Peyer's patch (tissue), 4 donors: ENCODE measurements at regions not wholly inside any gene's neighbourhood (a gene's known extent, or its start where the extent isn't known, plus 50 kb on each side); places are given as distances from the start of the nearest gene placed in this dataset.

Experiments
- DNase-seq, 3 donors: peaks; one replicate each; pipeline ENCODE4 v3.0.0-alpha.2; 2017 to 2019
- H3K27ac ChIP-seq, 4 donors: fragments of 200-600 bp; sonication (generic); one replicate each; pipeline ENCODE4 v1.5.1; 2016 to 2019
- H3K27me3 ChIP-seq, 2 donors: fragments of 200-600 bp; sonication (generic); one replicate each; pipeline ENCODE4 v1.5.1; 2019
- H3K36me3 ChIP-seq, 3 donors: fragments of 200-600 bp; sonication (generic); one replicate each; pipeline ENCODE4 v1.5.1; 2016 to 2019
- H3K4me1 ChIP-seq, 4 donors: fragments of 200-600 bp; sonication (generic); one replicate each; pipeline ENCODE4 v1.5.1; 2016 to 2019
- H3K4me3 ChIP-seq, 4 donors: fragments of 200-600 bp; sonication (generic); 1 replicate in 3 of 4; 2 replicates in 1 of 4; pipeline ENCODE4 v1.5.1; 2016 to 2019; ENCODE audit warnings: mild to moderate bottlenecking in 1 of 4
- H3K9me3 ChIP-seq, 4 donors: fragments of 200-600 bp; sonication (generic); one replicate each; pipeline ENCODE4 v1.5.1; 2016 to 2019; ENCODE audit warnings: mild to moderate bottlenecking in 1 of 4
- CTCF ChIP-seq, 6 experiments: fragments of 450-650 bp in 4 of 6; fragments of 200-600 bp in 2 of 6; sonication (generic) in 1 of 6; IDR thresholded peaks; one replicate each; pipeline ENCODE4 v1.5.1; 2017 to 2019; ENCODE audit warnings: antibody characterized with exemption in 6 of 6, mild to moderate bottlenecking in 3 of 6, moderate library complexity in 1 of 6
- POLR2A ChIP-seq, 2 donors: fragments of 450-650 bp; IDR thresholded peaks; one replicate each; pipeline ENCODE4 v1.5.1; 2017; ENCODE audit warnings: antibody characterized with exemption in 2 of 2, mild to moderate bottlenecking in 2 of 2, moderate library complexity in 2 of 2

DNA sequence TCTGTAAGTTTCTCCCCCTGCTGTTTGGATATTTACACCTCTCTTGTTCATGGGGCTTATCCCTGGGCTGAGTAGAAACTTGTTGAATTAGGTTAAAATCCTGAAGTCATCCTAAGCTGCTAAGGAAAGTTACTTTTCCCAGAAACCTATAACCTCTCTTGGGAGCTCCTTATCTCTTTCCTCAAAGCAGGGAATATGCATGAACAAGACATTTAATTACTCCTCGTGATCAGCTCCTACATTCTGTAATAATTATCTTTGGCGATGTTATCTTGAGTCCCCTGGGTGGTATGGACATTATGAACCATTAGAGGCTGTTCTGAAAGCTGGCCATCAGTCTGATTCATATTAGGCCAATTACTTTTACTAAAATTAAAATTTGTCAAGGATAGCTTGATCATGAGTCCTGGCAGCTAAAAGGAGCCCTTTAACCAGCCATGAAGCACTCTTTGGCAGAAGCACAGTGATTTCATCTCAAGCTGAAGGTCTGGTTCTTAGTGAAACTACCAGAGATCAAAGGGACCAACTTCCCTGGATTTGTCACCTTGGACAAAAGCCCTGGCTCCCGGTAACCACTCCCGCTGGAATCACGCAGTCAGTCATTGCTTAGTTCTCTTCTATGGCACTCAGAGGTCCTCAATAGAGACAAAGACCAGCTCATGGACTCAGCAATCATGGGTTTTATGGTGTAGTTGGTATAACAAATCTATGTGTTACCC, 811.8 kb downstream of the UQCRFS1 start:
- H3K36me3 ChIP-seq = no peaks in the 10 kb centered on the region
- no peak overlapping the region for H3K4me3 ChIP-seq
- no peak overlapping the region for H3K27ac ChIP-seq
- no peaks in the 10 kb centered on the region for H3K4me1 ChIP-seq
- TF ChIP-seq CTCF (IDR thresholded peaks at IDR 0.05) = no peak
- no peak for TF ChIP-seq POLR2A (IDR thresholded peaks at IDR 0.05)
- DNase-seq = no peak
- no peaks in the 10 kb centered on the region for H3K27me3 ChIP-seq
- no peaks in the 10 kb centered on the region for H3K9me3 ChIP-seq

DNA sequence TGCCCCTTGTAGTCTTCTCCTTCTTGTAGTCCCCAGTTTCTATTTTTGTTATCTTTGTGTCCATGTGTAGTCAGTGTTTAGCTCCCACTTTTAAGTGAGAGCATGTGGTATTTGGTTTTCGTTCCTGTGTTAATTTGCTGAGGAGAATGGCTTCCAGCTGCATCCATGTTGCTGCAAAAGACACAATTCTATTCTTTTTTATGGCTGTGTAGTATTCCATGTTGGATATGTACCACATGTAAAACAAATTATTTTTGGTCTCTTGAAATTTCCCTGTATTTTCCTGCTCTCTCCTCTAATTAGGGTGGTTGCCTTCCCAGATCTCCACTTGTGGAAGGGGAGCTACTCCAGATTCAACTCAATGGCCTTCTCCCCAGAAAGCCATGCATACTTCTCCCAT, 813.8 kb downstream of the UQCRFS1 start:
- H3K4me3 ChIP-seq = no peak overlapping the region
- H3K27me3 ChIP-seq = no peaks in the 10 kb centered on the region
- no peaks in the 10 kb centered on the region for H3K9me3 ChIP-seq
- H3K36me3 ChIP-seq = no peaks in the 10 kb centered on the region
- TF ChIP-seq POLR2A (IDR thresholded peaks at IDR 0.05) (no peak), CTCF (IDR thresholded peaks at IDR 0.05) (no peak)
- H3K27ac ChIP-seq = no peak overlapping the region
- DNase-seq = no peak
- no peaks in the 10 kb centered on the region for H3K4me1 ChIP-seq

GRCh38 chr19:28397800-28398199, 815.2 kb downstream of the UQCRFS1 start:
- no peak for DNase-seq
- H3K36me3 ChIP-seq = no peaks in the 10 kb centered on the region
- no peaks in the 10 kb centered on the region for H3K4me1 ChIP-seq
- no peak overlapping the region for H3K4me3 ChIP-seq
- H3K27me3 ChIP-seq = no peaks in the 10 kb centered on the region
- H3K27ac ChIP-seq = no peak overlapping the region
- TF ChIP-seq POLR2A (IDR thresholded peaks at IDR 0.05) (no peak), CTCF (IDR thresholded peaks at IDR 0.05) (no peak)
- H3K9me3 ChIP-seq = no peaks in the 10 kb centered on the region

DNA sequence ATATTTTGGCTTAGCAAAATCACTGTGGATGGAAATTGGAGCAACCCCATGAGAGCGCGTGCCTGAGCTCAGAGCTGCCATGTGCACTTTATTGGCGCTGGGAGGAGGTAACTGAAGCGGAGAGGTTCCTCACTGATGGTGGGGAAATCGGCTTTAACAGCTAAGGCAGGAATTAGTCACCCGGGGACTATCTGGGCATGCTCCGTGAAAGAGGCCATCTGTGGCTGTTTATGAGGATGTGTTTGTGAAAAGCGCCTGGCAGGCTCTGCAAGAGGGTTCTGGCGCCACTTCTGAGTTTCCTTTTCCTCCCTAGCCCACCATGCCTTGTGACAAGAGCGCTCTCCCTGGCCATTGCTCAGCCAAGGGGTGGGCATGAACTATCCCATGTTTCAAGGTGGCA, 815.6 kb downstream of the UQCRFS1 start:
- H3K27ac ChIP-seq = no peak overlapping the region
- no peaks in the 10 kb centered on the region for H3K36me3 ChIP-seq
- no peak overlapping the region for H3K4me3 ChIP-seq
- H3K27me3 ChIP-seq = no peaks in the 10 kb centered on the region
- H3K4me1 ChIP-seq = no peaks in the 10 kb centered on the region
- DNase-seq = no peak
- no peaks in the 10 kb centered on the region for H3K9me3 ChIP-seq
- no peak for TF ChIP-seq CTCF (IDR thresholded peaks at IDR 0.05)
- TF ChIP-seq POLR2A (IDR thresholded peaks at IDR 0.05) = no peak

DNA sequence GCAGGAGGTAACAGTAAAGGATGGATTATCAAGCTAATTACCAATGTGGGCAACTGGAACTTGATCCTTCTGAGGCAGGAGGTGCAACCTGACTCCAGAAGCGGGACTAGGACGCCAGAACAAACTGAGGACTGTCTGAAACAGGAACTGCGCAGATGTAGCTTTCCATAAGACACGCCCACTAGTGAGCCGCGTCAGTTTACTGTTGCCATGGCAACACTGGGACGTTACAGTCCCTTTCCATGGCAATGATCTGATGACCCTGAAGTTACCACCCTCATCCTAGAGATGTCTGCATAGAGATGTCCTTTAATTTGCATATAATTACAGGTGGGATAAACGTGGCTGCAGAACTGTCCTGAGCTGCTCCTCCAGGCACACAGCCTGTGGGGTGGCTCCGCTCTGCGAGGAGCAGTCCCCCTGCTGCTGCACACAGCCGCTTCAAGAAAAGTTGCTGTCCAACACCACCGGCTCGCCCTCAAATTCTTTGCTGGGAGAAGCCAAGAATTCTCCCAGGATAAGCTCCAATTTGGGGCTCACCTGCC, 816.6 kb downstream of the UQCRFS1 start:
- DNase-seq = no peak
- Histone ChIP-seq H3K4me1 (no peaks in the 10 kb centered on the region), H3K36me3 (no peaks in the 10 kb centered on the region), H3K27me3 (no peaks in the 10 kb centered on the region), H3K4me3 (no peak overlapping the region), H3K27ac (no peak overlapping the region), H3K9me3 (no peaks in the 10 kb centered on the region)
- TF ChIP-seq CTCF (IDR thresholded peaks at IDR 0.05) (no peak), POLR2A (IDR thresholded peaks at IDR 0.05) (no peak)
